Endothelial cell (in vitro differentiated cells): ENCODE measurements at regions not wholly inside any gene's neighbourhood (a gene's known extent, or its start where the extent isn't known, plus 50 kb on each side); places are given as distances from the start of the nearest gene placed in this dataset.

ENCODE experiments used
- DNase-seq: peaks from one replicate; pipeline ENCODE4 v3.0.0; 2021; ENCODE audit warnings: low spot score
- H3K27ac Mint-ChIP-seq: one replicate; pipeline ENCODE4 v1.8.0; 2021; ENCODE audit warnings: mixed read lengths, inconsistent platforms; ENCODE audit not compliant: unreplicated experiment
- H3K27me3 Mint-ChIP-seq: one replicate; pipeline ENCODE4 v1.8.0; 2021; ENCODE audit warnings: mild to moderate bottlenecking, moderate library complexity, mixed read lengths, inconsistent platforms; ENCODE audit not compliant: unreplicated experiment
- H3K36me3 Mint-ChIP-seq: one replicate; pipeline ENCODE4 v1.8.0; 2021; ENCODE audit warnings: mild to moderate bottlenecking, low read depth, mixed read lengths, inconsistent platforms; ENCODE audit not compliant: unreplicated experiment
- H3K4me1 Mint-ChIP-seq: one replicate; pipeline ENCODE4 v1.8.0; 2021; ENCODE audit warnings: mild to moderate bottlenecking, mixed read lengths, inconsistent platforms; ENCODE audit not compliant: unreplicated experiment
- H3K4me3 Mint-ChIP-seq: one replicate; pipeline ENCODE4 v1.8.0; 2021; ENCODE audit warnings: mild to moderate bottlenecking, mixed read lengths, inconsistent platforms; ENCODE audit not compliant: unreplicated experiment
- H3K9me3 Mint-ChIP-seq: one replicate; pipeline ENCODE4 v1.8.0; 2021; ENCODE audit warnings: mixed read lengths, inconsistent platforms; ENCODE audit not compliant: unreplicated experiment
- CTCF ChIP-seq: fragments of 200-600 bp; sonication (generic); IDR thresholded peaks from one replicate; pipeline ENCODE4 v1.5.0; 2021; ENCODE audit warnings: antibody characterized with exemption; ENCODE audit not compliant: unreplicated experiment

GRCh38 chr10:84588426-84588825 is 260.0 kb downstream of the CCSER2 start:
- DNase-seq, result no peak
- H3K4me1 Mint-ChIP-seq, result no peaks in the 10 kb centered on the region
- no peaks in the 10 kb centered on the region for H3K36me3 Mint-ChIP-seq
- H3K27me3 Mint-ChIP-seq, result peaks cover 4% of the 10 kb centered on the region
- H3K4me3 Mint-ChIP-seq, result no peak overlapping the region
- no peak overlapping the region for H3K27ac Mint-ChIP-seq
- TF ChIP-seq CTCF, result no peak
- H3K9me3 Mint-ChIP-seq, result no peaks in the 10 kb centered on the region

DNA sequence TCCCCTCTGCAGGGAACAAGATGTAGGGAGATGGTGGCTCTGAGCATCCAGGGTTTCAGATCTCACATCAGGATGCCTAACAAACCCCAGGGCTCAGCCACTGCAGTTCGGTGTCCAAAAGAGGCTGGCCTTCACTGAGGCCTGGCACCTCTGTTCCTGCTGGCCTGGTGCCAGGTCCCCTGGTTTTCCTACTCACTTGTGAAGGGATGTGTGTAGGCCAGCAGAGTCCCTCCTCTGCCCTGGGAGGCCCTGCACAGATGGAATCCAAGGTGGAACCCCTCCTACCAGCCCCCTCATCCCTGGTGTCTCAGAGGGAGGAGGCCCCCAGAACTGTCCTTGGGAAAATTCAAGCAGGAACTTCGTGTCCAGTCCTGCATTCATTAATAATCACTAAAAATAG is 260.6 kb downstream of the CCSER2 start:
- no peak overlapping the region for H3K27ac Mint-ChIP-seq
- H3K9me3 Mint-ChIP-seq, result no peaks in the 10 kb centered on the region
- H3K27me3 Mint-ChIP-seq, result peaks cover 4% of the 10 kb centered on the region
- no peak for DNase-seq
- H3K4me3 Mint-ChIP-seq, result no peak overlapping the region
- no peaks in the 10 kb centered on the region for H3K36me3 Mint-ChIP-seq
- H3K4me1 Mint-ChIP-seq, result no peaks in the 10 kb centered on the region
- TF ChIP-seq CTCF, result no peak

GRCh38 chr10:84589526-84590205 is 261.3 kb downstream of the CCSER2 start:
- H3K4me1 Mint-ChIP-seq, result no peaks in the 10 kb centered on the region
- peaks cover 4% of the 10 kb centered on the region for H3K27me3 Mint-ChIP-seq
- H3K27ac Mint-ChIP-seq, result no peak overlapping the region
- no peak for DNase-seq
- H3K9me3 Mint-ChIP-seq, result no peaks in the 10 kb centered on the region
- H3K4me3 Mint-ChIP-seq, result no peak overlapping the region
- H3K36me3 Mint-ChIP-seq, result no peaks in the 10 kb centered on the region
- TF ChIP-seq CTCF, result no peak

GRCh38 chr10:84590327-84591193 is 262.2 kb downstream of the CCSER2 start:
- H3K27me3 Mint-ChIP-seq, result peaks cover 6% of the 10 kb centered on the region
- H3K36me3 Mint-ChIP-seq, result no peaks in the 10 kb centered on the region
- H3K27ac Mint-ChIP-seq, result no peak overlapping the region
- no peaks in the 10 kb centered on the region for H3K4me1 Mint-ChIP-seq
- no peak for TF ChIP-seq CTCF
- no peaks in the 10 kb centered on the region for H3K9me3 Mint-ChIP-seq
- H3K4me3 Mint-ChIP-seq, result no peak overlapping the region
- DNase-seq, result no peak

DNA sequence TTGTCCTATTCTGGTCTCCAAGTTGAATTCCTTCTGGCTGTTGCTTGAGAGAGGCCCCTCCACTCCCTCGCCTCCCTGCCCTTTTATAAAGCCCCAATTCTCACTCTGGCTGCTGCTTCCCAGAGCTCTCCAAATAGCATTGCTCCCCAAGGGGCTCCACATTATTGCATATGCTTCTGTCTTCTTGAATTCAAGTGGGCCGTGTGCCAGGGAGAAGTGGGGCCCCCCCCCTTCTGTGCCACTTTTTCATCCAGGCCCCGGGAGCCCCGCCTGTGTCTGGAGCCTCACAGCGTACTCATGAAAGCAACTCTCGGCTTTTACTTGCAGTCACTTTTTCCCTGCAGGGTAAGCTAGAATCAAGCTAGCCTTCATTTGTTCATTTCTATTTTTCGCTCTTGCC is 265.1 kb downstream of the CCSER2 start:
- Mint-ChIP-seq H3K4me3 (no peak overlapping the region), H3K27ac (no peak overlapping the region), H3K4me1 (no peaks in the 10 kb centered on the region), H3K36me3 (peaks cover 3% of the 10 kb centered on the region), H3K9me3 (peaks cover 2% of the 10 kb centered on the region), H3K27me3 (peaks cover 5% of the 10 kb centered on the region)
- no peak for TF ChIP-seq CTCF
- DNase-seq, result no peak
